ENCODE measurements at regions not wholly inside any gene's neighbourhood (a gene's known extent, or its start where the extent isn't known, plus 50 kb on each side); places are given as distances from the start of the nearest gene placed in this dataset.

GRCh38 chr16:88289561-88289960 is 93.2 kb upstream of the ZNF469 start:
- intact Hi-C loops (cut with DNase I), result no loop called here
- Histone ChIP-seq H3K4me1 (peaks cover 0 to 6% (median 0%) of the 10 kb centered on the region in 12 donors), H3K27ac (no peak overlapping the region), H3K4me3 (no peak overlapping the region), H3K36me3 (no peaks in the 10 kb centered on the region), H3K9me3 (peaks cover 0 to 26% (median 15%) of the 10 kb centered on the region in 12 donors), H3K27me3 (peaks cover 0 to 17% (median 0%) of the 10 kb centered on the region in 9 donors)
- 70 to 78% (median 74%) methylated on average over 5 of the region's 5 CpGs for whole genome bisulfite sequencing, 4 donors
- DNase-seq (no peak), ATAC-seq (peak in 1 of 4 donors; percentile 48)
- TF ChIP-seq CTCF (IDR thresholded peaks at IDR 0.05) (no peak), POLR2A (IDR thresholded peaks at IDR 0.05) (no peak)

GRCh38 chr16:88289968-88290401 is 92.8 kb upstream of the ZNF469 start:
- H3K27ac ChIP-seq, result no peak overlapping the region
- no peak overlapping the region for H3K4me3 ChIP-seq
- intact Hi-C loops (cut with DNase I), result no loop called here
- ATAC-seq (peak in 2 of 4 donors; percentile 37 to 73), DNase-seq (no peak)
- TF ChIP-seq CTCF (IDR thresholded peaks at IDR 0.05) (no peak), POLR2A (IDR thresholded peaks at IDR 0.05) (no peak)
- 26 to 53% (median 50%) methylated on average over 6 to 12 of the region's 12 CpGs for WGBS, 4 donors
- H3K4me1 ChIP-seq, result peaks cover 0 to 6% (median 0%) of the 10 kb centered on the region in 12 donors
- peaks cover 0 to 19% (median 0%) of the 10 kb centered on the region in 9 donors for H3K27me3 ChIP-seq
- H3K36me3 ChIP-seq, result no peaks in the 10 kb centered on the region
- H3K9me3 ChIP-seq, result peaks cover 0 to 26% (median 15%) of the 10 kb centered on the region in 12 donors

- no peak for ATAC-seq
- H3K4me1 ChIP-seq, result peaks cover 0 to 6% (median 0%) of the 10 kb centered on the region in 12 donors
- H3K9me3 ChIP-seq, result peaks cover 0 to 25% (median 14%) of the 10 kb centered on the region in 12 donors
- peaks cover 0 to 19% (median 0%) of the 10 kb centered on the region in 9 donors for H3K27me3 ChIP-seq
- intact Hi-C loops (cut with DNase I), result no loop called here
- no peak for DNase-seq
- H3K27ac ChIP-seq, result no peak overlapping the region
- WGBS, 4 donors, result 75 to 85% (median 80%) methylated on average over 26 to 28 of the region's 28 CpGs
- H3K36me3 ChIP-seq, result no peaks in the 10 kb centered on the region
- no peak overlapping the region for H3K4me3 ChIP-seq
- TF ChIP-seq CTCF (IDR thresholded peaks at IDR 0.05) (no peak), POLR2A (IDR thresholded peaks at IDR 0.05) (no peak)
Observed at GRCh38 chr16:88290850-88291830, 91.6 kb upstream of the ZNF469 start.
